ENCODE measurements at regions not wholly inside any gene's neighbourhood (a gene's known extent, or its start where the extent isn't known, plus 50 kb on each side); places are given as distances from the start of the nearest gene placed in this dataset.

DNA sequence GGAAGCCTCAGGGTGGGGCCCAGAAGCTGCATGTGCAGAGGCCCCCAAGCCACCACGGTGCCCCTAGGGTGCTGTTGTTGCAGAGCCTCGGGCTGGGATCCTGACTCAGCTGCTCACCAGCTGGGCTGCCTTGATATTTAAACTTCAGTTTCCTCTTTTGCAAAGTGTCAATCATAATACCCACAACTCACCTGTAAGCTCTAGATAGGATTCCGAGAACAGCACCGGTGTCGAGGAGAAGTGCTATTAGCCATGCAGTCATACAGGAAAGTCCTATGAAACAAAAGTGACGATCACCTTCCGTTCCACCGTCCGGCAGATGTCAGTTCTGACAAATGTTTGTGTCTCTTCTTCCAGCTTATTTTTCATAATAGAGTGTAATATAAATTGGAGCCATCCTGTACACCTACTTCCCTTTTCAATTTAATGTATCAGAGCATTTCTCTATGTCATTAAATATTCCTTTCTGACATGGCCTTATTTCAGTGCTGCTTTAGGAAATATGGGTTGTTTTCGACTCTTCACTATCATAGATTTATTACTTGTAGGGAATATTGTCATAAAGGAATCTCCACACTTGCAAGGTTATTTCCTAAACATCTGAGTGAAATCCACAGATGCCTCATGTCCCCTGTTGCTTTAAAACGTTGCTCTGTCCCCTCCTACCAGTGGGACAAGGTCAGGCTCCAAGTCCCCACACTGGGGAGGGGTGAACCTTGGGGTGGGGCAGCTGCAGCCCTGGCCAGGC lies 100.8 kb downstream of the SIK1 start:
- Histone ChIP-seq H3K9ac (ENCODE audit: low read depth, low read length, poor library complexity, severe bottlenecking) (no peak overlapping the region), H4K20me1 (ENCODE audit: insufficient read depth, low read length, poor library complexity, severe bottlenecking) (no peaks in the 10 kb centered on the region), H3K79me2 (ENCODE audit: insufficient read depth, low read length) (no peaks in the 10 kb centered on the region), H3K4me3 (ENCODE audit: low read length, poor library complexity, severe bottlenecking) (no peak overlapping the region), H3K9me3 (ENCODE audit: insufficient read depth, low read depth, low read length) (no peaks in the 10 kb centered on the region), H3K27me3 (ENCODE audit: insufficient read depth, low read length, poor library complexity, severe bottlenecking) (no peaks in the 10 kb centered on the region), H3K9me2 (replicated peaks; ENCODE audit: low read depth, low read length) (no peaks in the 10 kb centered on the region), H3K36me3 (ENCODE audit: insufficient read depth, low read length) (no peaks in the 10 kb centered on the region), H3F3A (ENCODE audit: low read depth) (no peaks in the 10 kb centered on the region), H3K4me2 (ENCODE audit: low read depth, low read length, poor library complexity, severe bottlenecking) (no peak overlapping the region), H3K4me1 (ENCODE audit: insufficient read depth, low read length, poor library complexity, severe bottlenecking) (no peaks in the 10 kb centered on the region), H2AFZ (ENCODE audit: low read length) (no peak overlapping the region)
- no peak for TF ChIP-seq EZH2phosphoT487 (IDR thresholded peaks at IDR 0.05; ENCODE audit: borderline replicate concordance)
- TF ChIP-seq, protein P1, sequence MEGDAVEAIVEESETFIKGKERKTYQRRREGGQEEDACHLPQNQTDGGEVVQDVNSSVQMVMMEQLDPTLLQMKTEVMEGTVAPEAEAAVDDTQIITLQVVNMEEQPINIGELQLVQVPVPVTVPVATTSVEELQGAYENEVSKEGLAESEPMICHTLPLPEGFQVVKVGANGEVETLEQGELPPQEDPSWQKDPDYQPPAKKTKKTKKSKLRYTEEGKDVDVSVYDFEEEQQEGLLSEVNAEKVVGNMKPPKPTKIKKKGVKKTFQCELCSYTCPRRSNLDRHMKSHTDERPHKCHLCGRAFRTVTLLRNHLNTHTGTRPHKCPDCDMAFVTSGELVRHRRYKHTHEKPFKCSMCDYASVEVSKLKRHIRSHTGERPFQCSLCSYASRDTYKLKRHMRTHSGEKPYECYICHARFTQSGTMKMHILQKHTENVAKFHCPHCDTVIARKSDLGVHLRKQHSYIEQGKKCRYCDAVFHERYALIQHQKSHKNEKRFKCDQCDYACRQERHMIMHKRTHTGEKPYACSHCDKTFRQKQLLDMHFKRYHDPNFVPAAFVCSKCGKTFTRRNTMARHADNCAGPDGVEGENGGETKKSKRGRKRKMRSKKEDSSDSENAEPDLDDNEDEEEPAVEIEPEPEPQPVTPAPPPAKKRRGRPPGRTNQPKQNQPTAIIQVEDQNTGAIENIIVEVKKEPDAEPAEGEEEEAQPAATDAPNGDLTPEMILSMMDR (conservative IDR thresholded peaks at IDR 0.05; ENCODE audit: low read length): no peak

DNA sequence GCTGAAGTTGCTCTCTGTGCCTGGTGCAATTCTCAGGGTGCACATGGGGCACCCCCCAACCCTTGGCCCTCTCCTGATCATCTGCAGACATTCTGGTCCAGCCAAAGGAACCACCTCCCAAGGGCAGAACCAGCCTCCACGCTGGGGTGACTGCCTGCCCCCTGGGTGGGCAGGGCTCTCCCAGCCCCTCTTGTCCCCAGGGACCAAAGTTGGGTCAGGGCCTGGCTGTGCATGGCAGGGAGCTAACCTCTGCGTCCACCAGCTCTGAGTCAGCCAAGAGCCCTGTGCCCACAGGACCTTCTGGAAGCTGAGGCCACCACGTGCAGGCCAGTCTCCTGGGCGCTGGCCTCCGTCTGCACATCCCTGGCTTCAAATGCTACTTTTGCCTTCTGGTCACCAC lies 101.9 kb downstream of the SIK1 start:
- Histone ChIP-seq H3K36me3 (ENCODE audit: insufficient read depth, low read length) (no peaks in the 10 kb centered on the region), H3K4me1 (ENCODE audit: insufficient read depth, low read length, poor library complexity, severe bottlenecking) (no peaks in the 10 kb centered on the region), H3K9ac (ENCODE audit: low read depth, low read length, poor library complexity, severe bottlenecking) (no peak overlapping the region), H3F3A (ENCODE audit: low read depth) (no peaks in the 10 kb centered on the region), H2AFZ (ENCODE audit: low read length) (no peak overlapping the region), H3K27me3 (ENCODE audit: insufficient read depth, low read length, poor library complexity, severe bottlenecking) (no peaks in the 10 kb centered on the region), H3K9me2 (replicated peaks; ENCODE audit: low read depth, low read length) (no peaks in the 10 kb centered on the region), H4K20me1 (ENCODE audit: insufficient read depth, low read length, poor library complexity, severe bottlenecking) (no peaks in the 10 kb centered on the region), H3K4me3 (ENCODE audit: low read length, poor library complexity, severe bottlenecking) (no peak overlapping the region), H3K9me3 (ENCODE audit: insufficient read depth, low read depth, low read length) (no peaks in the 10 kb centered on the region), H3K79me2 (ENCODE audit: insufficient read depth, low read length) (no peaks in the 10 kb centered on the region), H3K4me2 (ENCODE audit: low read depth, low read length, poor library complexity, severe bottlenecking) (no peak overlapping the region)
- no peak for TF ChIP-seq EZH2phosphoT487 (IDR thresholded peaks at IDR 0.05; ENCODE audit: borderline replicate concordance)
- TF ChIP-seq, protein P1 (conservative IDR thresholded peaks at IDR 0.05; ENCODE audit: low read length): no peak

DNA sequence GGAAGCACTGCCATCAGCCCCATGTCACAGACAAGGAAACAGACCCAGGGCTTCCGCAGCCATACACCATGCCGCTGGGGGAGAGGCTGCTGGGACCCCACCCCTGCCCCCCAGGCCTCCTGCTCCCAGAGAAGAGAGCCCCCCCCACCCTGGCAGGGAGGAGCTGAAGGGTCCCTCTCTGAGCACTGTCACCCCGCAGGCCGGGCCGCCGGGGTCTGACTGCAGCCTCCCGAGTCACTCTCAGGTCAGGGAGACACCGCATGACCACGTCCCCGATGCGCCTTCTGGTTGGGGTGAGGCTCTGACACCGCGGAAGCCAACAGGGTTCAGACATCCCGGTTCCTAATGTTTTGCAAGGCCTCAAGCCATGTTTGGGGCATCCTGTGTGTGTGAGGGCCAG lies 102.3 kb downstream of the SIK1 start:
- Histone ChIP-seq H3K4me1 (ENCODE audit: insufficient read depth, low read length, poor library complexity, severe bottlenecking) (no peaks in the 10 kb centered on the region), H3K9me2 (replicated peaks; ENCODE audit: low read depth, low read length) (no peaks in the 10 kb centered on the region), H3K9me3 (ENCODE audit: insufficient read depth, low read depth, low read length) (no peaks in the 10 kb centered on the region), H3K27me3 (ENCODE audit: insufficient read depth, low read length, poor library complexity, severe bottlenecking) (no peaks in the 10 kb centered on the region), H4K20me1 (ENCODE audit: insufficient read depth, low read length, poor library complexity, severe bottlenecking) (no peaks in the 10 kb centered on the region), H2AFZ (ENCODE audit: low read length) (no peak overlapping the region), H3F3A (ENCODE audit: low read depth) (no peaks in the 10 kb centered on the region), H3K79me2 (ENCODE audit: insufficient read depth, low read length) (no peaks in the 10 kb centered on the region), H3K9ac (ENCODE audit: low read depth, low read length, poor library complexity, severe bottlenecking) (no peak overlapping the region), H3K4me3 (ENCODE audit: low read length, poor library complexity, severe bottlenecking) (no peak overlapping the region), H3K36me3 (ENCODE audit: insufficient read depth, low read length) (no peaks in the 10 kb centered on the region), H3K4me2 (ENCODE audit: low read depth, low read length, poor library complexity, severe bottlenecking) (no peak overlapping the region)
- TF ChIP-seq, protein P1 (conservative IDR thresholded peaks at IDR 0.05; ENCODE audit: low read length): no peak
- TF ChIP-seq EZH2phosphoT487 (IDR thresholded peaks at IDR 0.05; ENCODE audit: borderline replicate concordance): no peak

Data from Loucy (cell line).